AG04449 (cell line): ENCODE measurements at regions not wholly inside any gene's neighbourhood (a gene's known extent, or its start where the extent isn't known, plus 50 kb on each side); places are given as distances from the start of the nearest gene placed in this dataset.

Experiments used
- CTCF ChIA-PET: fragments of 350-600 bp; formaldehyde crosslinking; extraction: SDS; loops from one replicate; lab custom pipeline; 2021; ENCODE audit warnings: antibody characterized with exemption; lab: Yijun Ruan, JAX
- POLR2A ChIA-PET: fragments of 400-600, 350-600 bp; formaldehyde crosslinking; extraction: SDS; loops from one replicate; lab custom pipeline; 2020; ENCODE audit warnings: antibody characterized with exemption, inconsistent platforms; lab: Yijun Ruan, JAX
- DNase-seq: peaks from one replicate; pipeline ENCODE4 v3.0.0-alpha.2; 2010; ENCODE audit warnings: low read depth, low spot score
- H3K4me3 ChIP-seq: 2 replicates; pipeline ENCODE4 v1.5.1; 2011; ENCODE audit warnings: low read depth, mild to moderate bottlenecking, control low read depth, low read length
- TF ChIP-seq, protein P1 (sequence below): IDR thresholded peaks from one replicate; pipeline ENCODE4 v1.5.1; 2011; ENCODE audit warnings: mild to moderate bottlenecking, moderate library complexity, low read length, control low read depth, inconsistent platforms; ENCODE audit not compliant: insufficient read depth; ENCODE audit errors: missing control alignments

- TF ChIP-seq, protein P1, sequence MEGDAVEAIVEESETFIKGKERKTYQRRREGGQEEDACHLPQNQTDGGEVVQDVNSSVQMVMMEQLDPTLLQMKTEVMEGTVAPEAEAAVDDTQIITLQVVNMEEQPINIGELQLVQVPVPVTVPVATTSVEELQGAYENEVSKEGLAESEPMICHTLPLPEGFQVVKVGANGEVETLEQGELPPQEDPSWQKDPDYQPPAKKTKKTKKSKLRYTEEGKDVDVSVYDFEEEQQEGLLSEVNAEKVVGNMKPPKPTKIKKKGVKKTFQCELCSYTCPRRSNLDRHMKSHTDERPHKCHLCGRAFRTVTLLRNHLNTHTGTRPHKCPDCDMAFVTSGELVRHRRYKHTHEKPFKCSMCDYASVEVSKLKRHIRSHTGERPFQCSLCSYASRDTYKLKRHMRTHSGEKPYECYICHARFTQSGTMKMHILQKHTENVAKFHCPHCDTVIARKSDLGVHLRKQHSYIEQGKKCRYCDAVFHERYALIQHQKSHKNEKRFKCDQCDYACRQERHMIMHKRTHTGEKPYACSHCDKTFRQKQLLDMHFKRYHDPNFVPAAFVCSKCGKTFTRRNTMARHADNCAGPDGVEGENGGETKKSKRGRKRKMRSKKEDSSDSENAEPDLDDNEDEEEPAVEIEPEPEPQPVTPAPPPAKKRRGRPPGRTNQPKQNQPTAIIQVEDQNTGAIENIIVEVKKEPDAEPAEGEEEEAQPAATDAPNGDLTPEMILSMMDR = no peak
- POLR2A ChIA-PET = no interaction called here
- H3K4me3 ChIP-seq = no peak overlapping the region
These were observed 1396.9 kb upstream of the IGFBP7 start for GRCh38 chr4:58507079-58507478.

GRCh38 chr4:58502839-58503238, 1392.7 kb upstream of the IGFBP7 start:
- ChIA-PET POLR2A (no interaction called here), CTCF (no interaction called here)
- TF ChIP-seq, protein P1 = no peak
- H3K4me3 ChIP-seq = no peak overlapping the region
- no peak for DNase-seq

More at GRCh38 chr4:58507079-58507478, 1396.9 kb upstream of the IGFBP7 start:
- DNase-seq = no peak
- CTCF ChIA-PET = no interaction called here

GRCh38 chr4:58499182-58499581, 1389.0 kb upstream of the IGFBP7 start:
- POLR2A ChIA-PET = no interaction called here
- DNase-seq = no peak
- TF ChIP-seq, protein P1 = no peak
- CTCF ChIA-PET = no interaction called here
- H3K4me3 ChIP-seq = no peak overlapping the region

DNA sequence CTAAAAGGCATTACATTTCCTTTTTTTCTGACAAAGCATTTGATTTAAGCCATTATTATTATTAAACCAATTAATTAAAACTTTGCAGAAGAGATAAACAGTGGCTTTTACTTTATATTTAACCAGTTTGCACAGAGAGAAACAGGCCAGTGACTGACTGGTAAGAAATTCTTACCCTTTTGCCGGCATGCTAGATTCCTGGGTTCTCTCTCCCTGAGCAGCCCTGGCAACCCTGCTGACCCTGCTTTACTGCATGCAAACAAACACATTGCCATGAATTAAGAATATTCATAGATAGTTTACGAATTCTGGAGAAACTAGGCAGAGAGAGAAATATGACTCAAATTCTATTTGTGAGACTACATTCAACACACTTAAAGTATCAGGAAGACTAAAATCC, 1381.4 kb upstream of the IGFBP7 start:
- DNase-seq = no peak
- CTCF ChIA-PET = no interaction called here
- TF ChIP-seq, protein P1 = no peak
- POLR2A ChIA-PET = no interaction called here
- H3K4me3 ChIP-seq = no peak overlapping the region

DNA sequence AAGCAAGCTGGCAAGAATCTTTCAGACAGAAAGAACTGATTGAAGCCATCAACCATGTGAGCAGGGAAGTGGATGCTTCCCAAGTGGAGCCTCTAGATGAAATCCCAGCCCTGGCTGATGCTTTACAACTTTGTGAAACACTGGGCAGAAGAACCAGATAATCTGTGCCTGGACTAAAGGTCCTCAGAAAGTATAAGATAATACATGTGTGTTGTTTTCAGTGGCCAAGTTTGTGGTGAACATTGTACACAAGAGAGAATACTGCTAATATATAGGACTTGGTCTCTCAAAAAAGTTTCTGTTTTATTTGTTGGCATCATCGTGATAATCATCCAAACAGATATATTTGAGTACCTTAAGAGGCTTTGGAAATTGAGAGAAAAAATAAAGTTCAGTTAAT, 1367.8 kb upstream of the IGFBP7 start:
- H3K4me3 ChIP-seq = no peak overlapping the region
- ChIA-PET CTCF (no interaction called here), POLR2A (no interaction called here)
- no peak for DNase-seq
- TF ChIP-seq, protein P1 = no peak

DNA sequence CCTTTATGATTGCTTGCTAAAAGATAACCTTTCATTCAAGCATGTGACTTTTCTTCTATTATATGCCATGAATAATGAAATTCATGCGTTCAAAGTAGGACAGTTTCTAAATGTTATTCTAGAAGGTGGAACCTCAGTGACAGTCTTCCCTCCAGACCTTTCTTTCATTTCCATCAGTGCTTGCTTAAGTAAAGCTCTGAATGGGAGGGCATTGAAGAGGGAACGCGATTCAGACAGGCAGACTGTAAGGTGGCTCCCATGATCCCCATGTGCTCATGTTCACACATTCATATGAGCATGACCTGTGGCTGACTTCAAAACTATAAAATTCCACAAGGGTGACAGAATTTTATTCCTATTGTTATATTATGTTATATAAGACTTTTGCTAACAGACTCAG, 1367.3 kb upstream of the IGFBP7 start:
- ChIA-PET CTCF (no interaction called here), POLR2A (no interaction called here)
- no peak overlapping the region for H3K4me3 ChIP-seq
- TF ChIP-seq, protein P1 = no peak
- DNase-seq = no peak

GRCh38 chr4:58475097-58475496, 1364.9 kb upstream of the IGFBP7 start:
- ChIA-PET CTCF (no interaction called here), POLR2A (no interaction called here)
- TF ChIP-seq, protein P1 = no peak

More at GRCh38 chr4:58475097-58475496, 1364.9 kb upstream of the IGFBP7 start:
- no peak for DNase-seq
- H3K4me3 ChIP-seq = no peak overlapping the region
